ENCODE measurements at regions not wholly inside any gene's neighbourhood (a gene's known extent, or its start where the extent isn't known, plus 50 kb on each side); places are given as distances from the start of the nearest gene placed in this dataset.

DNA sequence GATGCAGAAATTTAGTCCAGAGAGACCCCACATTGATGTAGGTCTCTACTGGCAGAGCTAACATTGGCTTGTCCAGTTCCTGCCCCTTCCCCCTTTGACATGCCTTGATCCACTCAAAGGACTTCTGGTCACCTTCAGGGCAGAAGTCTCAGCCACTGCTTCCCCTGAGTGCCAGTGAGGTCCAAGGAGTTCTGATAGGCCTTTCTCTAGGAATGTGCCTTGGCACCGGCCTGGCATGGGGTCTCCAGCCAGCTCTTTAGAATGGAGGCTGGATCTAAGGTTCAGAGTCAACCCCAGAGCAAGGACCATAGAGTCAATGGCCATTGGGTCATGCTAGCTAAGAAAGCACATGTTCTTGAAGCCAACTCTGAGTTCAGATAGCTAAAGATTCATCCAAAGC, 88.6 kb upstream of the PJA1 start:
- no peak overlapping the region for H3K9ac ChIP-seq (ENCODE audit: low read length)
- TF ChIP-seq EP300 (conservative IDR thresholded peaks at IDR 0.05; ENCODE audit: poor library complexity, severe bottlenecking): no peak
- H3K27ac ChIP-seq (ENCODE audit: low read length): no peak overlapping the region
- no peaks in the 10 kb centered on the region for H3K27me3 ChIP-seq (ENCODE audit: insufficient read depth, low read depth, low read length)
- H3F3A ChIP-seq (ENCODE audit: insufficient read depth, low read length, poor library complexity, severe bottlenecking): no peaks in the 10 kb centered on the region
- no peaks in the 10 kb centered on the region for H3K9me3 ChIP-seq (ENCODE audit: low read length)
- H3K36me3 ChIP-seq (ENCODE audit: insufficient read depth, low read length): no peaks in the 10 kb centered on the region
- no peaks in the 10 kb centered on the region for H4K20me1 ChIP-seq (ENCODE audit: insufficient read depth)
- H3K79me2 ChIP-seq (replicated peaks; ENCODE audit: insufficient read depth, low read length): no peaks in the 10 kb centered on the region
- H3K4me2 ChIP-seq (ENCODE audit: low read length): no peak overlapping the region
- no peaks in the 10 kb centered on the region for H3K9me2 ChIP-seq (ENCODE audit: insufficient read depth, low read length)
- no peak overlapping the region for H2AFZ ChIP-seq (ENCODE audit: low read depth, low read length)
- no peak overlapping the region for H3K4me3 ChIP-seq (ENCODE audit: low read length)

DNA sequence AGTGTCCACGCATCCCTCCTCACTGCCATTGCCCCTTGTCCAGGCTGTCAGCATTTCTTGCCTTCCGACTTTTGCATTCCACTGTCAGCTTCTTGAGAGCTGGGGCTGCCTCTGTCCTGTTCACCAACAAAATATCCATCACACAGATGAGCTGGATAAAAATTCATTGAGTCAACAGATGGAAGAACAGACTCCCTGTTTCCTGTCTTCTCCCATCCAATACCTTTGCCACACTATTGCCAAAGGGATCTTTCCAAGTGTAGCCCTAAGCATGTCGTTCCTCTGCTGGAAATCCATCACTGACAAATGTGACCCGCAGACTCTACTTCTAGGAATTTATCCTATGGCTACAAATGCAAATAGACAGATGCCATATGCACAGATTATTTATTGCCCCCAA, 78.0 kb upstream of the PJA1 start:
- Histone ChIP-seq H3K4me3 (ENCODE audit: low read length) (no peak overlapping the region), H3K9me2 (ENCODE audit: insufficient read depth, low read length) (no peaks in the 10 kb centered on the region), H3K4me2 (ENCODE audit: low read length) (no peak overlapping the region), H3K27ac (ENCODE audit: low read length) (no peak overlapping the region), H3K9me3 (ENCODE audit: low read length) (no peaks in the 10 kb centered on the region), H2AFZ (ENCODE audit: low read depth, low read length) (no peak overlapping the region), H3K9ac (ENCODE audit: low read length) (no peak overlapping the region), H3F3A (ENCODE audit: insufficient read depth, low read length, poor library complexity, severe bottlenecking) (no peaks in the 10 kb centered on the region), H3K27me3 (ENCODE audit: insufficient read depth, low read depth, low read length) (no peaks in the 10 kb centered on the region), H3K36me3 (ENCODE audit: insufficient read depth, low read length) (no peaks in the 10 kb centered on the region), H4K20me1 (ENCODE audit: insufficient read depth) (no peaks in the 10 kb centered on the region), H3K79me2 (replicated peaks; ENCODE audit: insufficient read depth, low read length) (no peaks in the 10 kb centered on the region)
- TF ChIP-seq EZH2 (IDR thresholded peaks at IDR 0.05; ENCODE audit: borderline replicate concordance, insufficient read depth, low read length, poor library complexity, severe bottlenecking) (no peak), RAD21 (conservative IDR thresholded peaks at IDR 0.05) (no peak), MXI1 (conservative IDR thresholded peaks at IDR 0.05; ENCODE audit: poor library complexity, severe bottlenecking) (no peak)

DNA sequence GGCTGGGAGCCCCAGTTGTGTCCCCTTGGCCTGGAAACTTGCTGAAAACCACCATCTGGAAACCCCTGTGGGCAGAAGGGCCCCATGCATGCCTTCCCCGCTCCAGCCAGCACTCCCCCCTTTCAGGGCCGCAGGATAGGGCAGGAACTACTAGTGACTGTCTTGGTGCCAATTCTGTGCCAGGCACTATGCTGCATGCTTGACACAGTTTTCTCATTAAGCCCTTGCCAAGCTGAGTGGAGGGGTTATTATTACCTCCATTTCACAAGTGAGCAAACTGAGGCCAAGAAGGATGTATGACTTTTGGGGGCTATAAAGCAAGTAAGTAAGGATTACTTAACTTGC, 73.6 kb upstream of the PJA1 start:
- Histone ChIP-seq H2AFZ (ENCODE audit: low read depth, low read length) (no peak overlapping the region), H4K20me1 (ENCODE audit: insufficient read depth) (no peaks in the 10 kb centered on the region), H3K4me2 (ENCODE audit: low read length) (no peak overlapping the region), H3K9me3 (ENCODE audit: low read length) (no peaks in the 10 kb centered on the region), H3K9ac (ENCODE audit: low read length) (no peak overlapping the region), H3K27me3 (ENCODE audit: insufficient read depth, low read depth, low read length) (no peaks in the 10 kb centered on the region), H3K36me3 (ENCODE audit: insufficient read depth, low read length) (no peaks in the 10 kb centered on the region), H3K27ac (ENCODE audit: low read length) (no peak overlapping the region), H3K79me2 (replicated peaks; ENCODE audit: insufficient read depth, low read length) (no peaks in the 10 kb centered on the region), H3K4me3 (ENCODE audit: low read length) (no peak overlapping the region), H3F3A (ENCODE audit: insufficient read depth, low read length, poor library complexity, severe bottlenecking) (no peaks in the 10 kb centered on the region), H3K9me2 (ENCODE audit: insufficient read depth, low read length) (no peaks in the 10 kb centered on the region)
- TF ChIP-seq SMC3 (conservative IDR thresholded peaks at IDR 0.05; ENCODE audit: poor library complexity) (no peak), EP300 (conservative IDR thresholded peaks at IDR 0.05; ENCODE audit: poor library complexity, severe bottlenecking) (no peak), RAD21 (conservative IDR thresholded peaks at IDR 0.05) (no peak), TAF1 (IDR thresholded peaks at IDR 0.05; ENCODE audit: low read depth) (no peak), MXI1 (conservative IDR thresholded peaks at IDR 0.05; ENCODE audit: poor library complexity, severe bottlenecking) (no peak)
- TF ChIP-seq, protein P1, sequence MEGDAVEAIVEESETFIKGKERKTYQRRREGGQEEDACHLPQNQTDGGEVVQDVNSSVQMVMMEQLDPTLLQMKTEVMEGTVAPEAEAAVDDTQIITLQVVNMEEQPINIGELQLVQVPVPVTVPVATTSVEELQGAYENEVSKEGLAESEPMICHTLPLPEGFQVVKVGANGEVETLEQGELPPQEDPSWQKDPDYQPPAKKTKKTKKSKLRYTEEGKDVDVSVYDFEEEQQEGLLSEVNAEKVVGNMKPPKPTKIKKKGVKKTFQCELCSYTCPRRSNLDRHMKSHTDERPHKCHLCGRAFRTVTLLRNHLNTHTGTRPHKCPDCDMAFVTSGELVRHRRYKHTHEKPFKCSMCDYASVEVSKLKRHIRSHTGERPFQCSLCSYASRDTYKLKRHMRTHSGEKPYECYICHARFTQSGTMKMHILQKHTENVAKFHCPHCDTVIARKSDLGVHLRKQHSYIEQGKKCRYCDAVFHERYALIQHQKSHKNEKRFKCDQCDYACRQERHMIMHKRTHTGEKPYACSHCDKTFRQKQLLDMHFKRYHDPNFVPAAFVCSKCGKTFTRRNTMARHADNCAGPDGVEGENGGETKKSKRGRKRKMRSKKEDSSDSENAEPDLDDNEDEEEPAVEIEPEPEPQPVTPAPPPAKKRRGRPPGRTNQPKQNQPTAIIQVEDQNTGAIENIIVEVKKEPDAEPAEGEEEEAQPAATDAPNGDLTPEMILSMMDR (IDR thresholded peaks at IDR 0.05; ENCODE audit: poor library complexity, severe bottlenecking): no peak
